ENCODE measurements at regions not wholly inside any gene's neighbourhood (a gene's known extent, or its start where the extent isn't known, plus 50 kb on each side); places are given as distances from the start of the nearest gene placed in this dataset.

DNA sequence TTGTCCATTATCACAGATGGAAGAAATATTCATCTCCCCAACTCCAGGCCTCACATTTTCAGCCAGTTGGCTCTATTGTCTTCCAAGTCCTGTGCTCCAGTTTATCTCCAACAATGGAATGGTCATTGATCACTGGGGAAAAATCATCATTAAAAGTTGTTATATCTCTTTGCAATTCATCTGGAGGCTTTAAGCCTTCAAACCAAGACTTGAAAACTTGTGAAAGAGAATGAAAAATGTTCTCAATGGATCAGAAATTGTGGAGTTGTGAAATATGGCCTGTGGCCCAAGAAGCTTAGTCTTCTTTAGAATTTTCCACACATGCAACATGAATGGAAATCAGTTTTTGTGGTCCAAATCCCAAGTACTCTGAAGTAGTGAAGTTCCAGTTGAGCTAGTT, 569.6 kb downstream of the EBF1 start:
- Histone ChIP-seq H3K27ac (ENCODE audit: low read depth in 1 of 2, low read length in 1 of 2) (no peak overlapping the region), H3K4me3 (no peak overlapping the region), H3K9me3 (ENCODE audit: control insufficient read depth in 4 of 4, insufficient read depth in 3 of 4, low read length in 3 of 4) (no peaks in the 10 kb centered on the region), H3K27me3 (ENCODE audit: control insufficient read depth in 3 of 3, insufficient read depth in 3 of 3, low read length in 2 of 3) (no peaks in the 10 kb centered on the region), H3K9ac (ENCODE audit: insufficient read depth in 1 of 2, low read length in 2 of 2) (no peak overlapping the region), H3K4me1 (ENCODE audit: control insufficient read depth in 5 of 5, insufficient read depth in 5 of 5, low read length in 5 of 5) (peaks cover 0 to 2% (median 0%) of the 10 kb centered on the region in 5 donors), H3K36me3 (ENCODE audit: control insufficient read depth in 4 of 4, insufficient read depth in 4 of 4, low read length in 4 of 4) (no peaks in the 10 kb centered on the region)
- TF ChIP-seq, protein P1, sequence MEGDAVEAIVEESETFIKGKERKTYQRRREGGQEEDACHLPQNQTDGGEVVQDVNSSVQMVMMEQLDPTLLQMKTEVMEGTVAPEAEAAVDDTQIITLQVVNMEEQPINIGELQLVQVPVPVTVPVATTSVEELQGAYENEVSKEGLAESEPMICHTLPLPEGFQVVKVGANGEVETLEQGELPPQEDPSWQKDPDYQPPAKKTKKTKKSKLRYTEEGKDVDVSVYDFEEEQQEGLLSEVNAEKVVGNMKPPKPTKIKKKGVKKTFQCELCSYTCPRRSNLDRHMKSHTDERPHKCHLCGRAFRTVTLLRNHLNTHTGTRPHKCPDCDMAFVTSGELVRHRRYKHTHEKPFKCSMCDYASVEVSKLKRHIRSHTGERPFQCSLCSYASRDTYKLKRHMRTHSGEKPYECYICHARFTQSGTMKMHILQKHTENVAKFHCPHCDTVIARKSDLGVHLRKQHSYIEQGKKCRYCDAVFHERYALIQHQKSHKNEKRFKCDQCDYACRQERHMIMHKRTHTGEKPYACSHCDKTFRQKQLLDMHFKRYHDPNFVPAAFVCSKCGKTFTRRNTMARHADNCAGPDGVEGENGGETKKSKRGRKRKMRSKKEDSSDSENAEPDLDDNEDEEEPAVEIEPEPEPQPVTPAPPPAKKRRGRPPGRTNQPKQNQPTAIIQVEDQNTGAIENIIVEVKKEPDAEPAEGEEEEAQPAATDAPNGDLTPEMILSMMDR (IDR thresholded peaks at IDR 0.05; ENCODE audit: control extremely low read depth, extremely low read depth), result no peak
- DNase-seq (no peak), ATAC-seq (ENCODE audit: insufficient read depth, low FRiP score) (no peak)

DNA sequence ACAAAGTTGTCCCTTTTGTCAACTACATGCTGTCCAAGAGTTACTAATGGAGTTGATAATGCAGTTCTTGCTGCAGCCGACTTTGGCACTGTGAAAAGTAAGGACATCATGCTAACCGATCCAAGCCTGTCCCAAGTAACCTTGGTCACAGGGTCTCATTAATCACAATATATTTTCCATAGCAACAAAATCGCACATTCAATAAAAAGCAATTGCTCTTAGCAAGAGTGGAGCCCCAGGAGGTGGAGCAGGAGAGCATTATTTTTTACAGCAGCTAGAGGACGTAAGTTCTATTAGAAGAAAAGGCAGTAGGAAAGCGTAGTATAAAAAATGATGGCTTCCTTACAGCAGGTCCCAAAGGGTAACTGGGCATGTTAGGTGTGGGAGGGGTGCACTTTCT, 570.3 kb downstream of the EBF1 start:
- H3K4me1 ChIP-seq (ENCODE audit: control insufficient read depth in 5 of 5, insufficient read depth in 5 of 5, low read length in 5 of 5), result peaks cover 0 to 2% (median 0%) of the 10 kb centered on the region in 5 donors
- no peak overlapping the region for H3K9ac ChIP-seq (ENCODE audit: insufficient read depth in 1 of 2, low read length in 2 of 2)
- no peaks in the 10 kb centered on the region for H3K27me3 ChIP-seq (ENCODE audit: control insufficient read depth in 3 of 3, insufficient read depth in 3 of 3, low read length in 2 of 3)
- no peaks in the 10 kb centered on the region for H3K36me3 ChIP-seq (ENCODE audit: control insufficient read depth in 4 of 4, insufficient read depth in 4 of 4, low read length in 4 of 4)
- DNase-seq (no peak), ATAC-seq (ENCODE audit: insufficient read depth, low FRiP score) (no peak)
- WGBS, 2 donors, result 83 to 87% methylated on average over 5 of the region's 5 CpGs
- no peak overlapping the region for H3K27ac ChIP-seq (ENCODE audit: low read depth in 1 of 2, low read length in 1 of 2)
- TF ChIP-seq, protein P1 (IDR thresholded peaks at IDR 0.05; ENCODE audit: control extremely low read depth, extremely low read depth), result no peak
- no peak overlapping the region for H3K4me3 ChIP-seq
- no peaks in the 10 kb centered on the region for H3K9me3 ChIP-seq (ENCODE audit: control insufficient read depth in 4 of 4, insufficient read depth in 3 of 4, low read length in 3 of 4)

DNA sequence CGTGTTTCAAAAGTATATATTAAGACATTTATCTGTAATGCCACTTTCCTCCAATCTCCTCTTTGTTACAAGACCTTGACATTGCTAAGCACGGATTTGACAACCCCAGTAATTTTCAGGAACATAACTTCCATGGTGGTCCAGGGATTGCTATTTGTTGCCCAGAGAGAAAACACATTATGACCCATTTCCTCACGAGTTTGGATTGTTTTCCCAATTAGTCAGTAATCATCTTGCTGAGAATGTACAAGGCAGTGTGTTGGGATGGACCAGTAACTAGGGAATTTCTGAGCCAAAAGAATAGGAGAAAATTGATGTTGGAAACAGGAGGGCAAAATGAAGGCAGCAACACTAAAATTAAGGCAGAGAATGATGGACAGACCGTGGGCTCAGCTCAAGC, 574.1 kb downstream of the EBF1 start:
- ATAC-seq (ENCODE audit: insufficient read depth, low FRiP score), result no peak

DNA sequence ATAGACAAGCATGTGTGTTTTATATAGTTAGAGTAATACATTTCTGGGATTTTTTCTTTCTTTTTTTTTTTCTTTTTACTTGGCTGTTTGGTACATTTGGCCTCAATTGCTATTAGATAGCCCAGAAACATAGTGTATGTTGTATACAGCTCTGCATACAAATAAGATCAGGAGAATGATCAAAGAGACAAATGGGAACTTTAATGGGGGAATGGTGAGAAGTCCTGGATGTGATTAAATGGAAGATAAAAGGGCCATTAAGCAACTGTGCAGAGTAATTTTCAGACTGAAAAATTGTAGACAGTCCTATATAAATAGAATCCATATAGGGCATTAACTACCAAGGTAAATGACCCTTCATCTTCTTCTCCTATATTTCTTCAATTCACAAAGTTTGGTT, 575.6 kb downstream of the EBF1 start:
- DNase-seq (no peak), ATAC-seq (ENCODE audit: insufficient read depth, low FRiP score) (no peak)
- Histone ChIP-seq H3K27ac (ENCODE audit: low read depth in 1 of 2, low read length in 1 of 2) (no peak overlapping the region), H3K4me3 (no peak overlapping the region), H3K36me3 (ENCODE audit: control insufficient read depth in 4 of 4, insufficient read depth in 4 of 4, low read length in 4 of 4) (no peaks in the 10 kb centered on the region), H3K27me3 (ENCODE audit: control insufficient read depth in 3 of 3, insufficient read depth in 3 of 3, low read length in 2 of 3) (no peaks in the 10 kb centered on the region), H3K9me3 (ENCODE audit: control insufficient read depth in 4 of 4, insufficient read depth in 3 of 4, low read length in 3 of 4) (no peaks in the 10 kb centered on the region), H3K4me1 (ENCODE audit: control insufficient read depth in 5 of 5, insufficient read depth in 5 of 5, low read length in 5 of 5) (peaks cover 0 to 10% (median 6%) of the 10 kb centered on the region in 5 donors), H3K9ac (ENCODE audit: insufficient read depth in 1 of 2, low read length in 2 of 2) (no peak overlapping the region)
- TF ChIP-seq, protein P1 (IDR thresholded peaks at IDR 0.05; ENCODE audit: control extremely low read depth, extremely low read depth), result no peak

More for the DNA sequence above, 574.1 kb downstream of the EBF1 start:
- no peak for DNase-seq
- no peaks in the 10 kb centered on the region for H3K36me3 ChIP-seq (ENCODE audit: control insufficient read depth in 4 of 4, insufficient read depth in 4 of 4, low read length in 4 of 4)
- TF ChIP-seq, protein P1 (IDR thresholded peaks at IDR 0.05; ENCODE audit: control extremely low read depth, extremely low read depth), result no peak
- peaks cover 0 to 10% (median 6%) of the 10 kb centered on the region in 5 donors for H3K4me1 ChIP-seq (ENCODE audit: control insufficient read depth in 5 of 5, insufficient read depth in 5 of 5, low read length in 5 of 5)
- no peaks in the 10 kb centered on the region for H3K27me3 ChIP-seq (ENCODE audit: control insufficient read depth in 3 of 3, insufficient read depth in 3 of 3, low read length in 2 of 3)
- no peak overlapping the region for H3K9ac ChIP-seq (ENCODE audit: insufficient read depth in 1 of 2, low read length in 2 of 2)
- no peak overlapping the region for H3K27ac ChIP-seq (ENCODE audit: low read depth in 1 of 2, low read length in 1 of 2)
- no peak overlapping the region for H3K4me3 ChIP-seq
- no peaks in the 10 kb centered on the region for H3K9me3 ChIP-seq (ENCODE audit: control insufficient read depth in 4 of 4, insufficient read depth in 3 of 4, low read length in 3 of 4)
- 82 to 92% methylated on average over 4 of the region's 4 CpGs for WGBS, 2 donors

Data from lung (tissue), 11 donors.